NT2/D1 (cell line): ENCODE measurements at regions not wholly inside any gene's neighbourhood (a gene's known extent, or its start where the extent isn't known, plus 50 kb on each side); places are given as distances from the start of the nearest gene placed in this dataset.

Experiments used
- DNase-seq: peaks from one replicate; pipeline ENCODE4 v3.0.0-alpha.2; 2011; ENCODE audit warnings: low read depth, low spot score
- H3K27me3 ChIP-seq: 2 replicates; pipeline ENCODE4 v1.6.0; 2011; ENCODE audit warnings: mild to moderate bottlenecking; ENCODE audit not compliant: insufficient read length, insufficient read depth
- H3K36me3 ChIP-seq: 2 replicates; pipeline ENCODE4 v1.6.1; 2011; ENCODE audit warnings: mild to moderate bottlenecking, low read length, mixed read lengths; ENCODE audit not compliant: insufficient read depth, insufficient read length
- H3K4me1 ChIP-seq: 2 replicates; pipeline ENCODE4 v1.5.1; 2011; ENCODE audit not compliant: insufficient read depth, insufficient read length
- H3K4me3 ChIP-seq: 2 replicates; pipeline ENCODE4 v1.5.1; 2011; ENCODE audit warnings: low read depth; ENCODE audit not compliant: insufficient read length
- H3K9ac ChIP-seq: 2 replicates; pipeline ENCODE4 v1.6.0; 2011; ENCODE audit warnings: low read depth; ENCODE audit not compliant: insufficient read length
- H3K9me3 ChIP-seq: 2 replicates; pipeline ENCODE4 v1.5.1; 2011; ENCODE audit warnings: mild to moderate bottlenecking, low read length; ENCODE audit not compliant: insufficient read depth
- SUZ12 ChIP-seq: IDR thresholded peaks from 2 replicates; pipeline ENCODE4 v1.6.1; 2011; ENCODE audit not compliant: insufficient read length, insufficient read depth; ENCODE audit errors: extremely low read depth
- YY1 ChIP-seq: IDR thresholded peaks from 2 replicates; pipeline ENCODE4 v1.6.1; 2011; ENCODE audit not compliant: insufficient read length, insufficient read depth
- ZNF274 ChIP-seq: IDR thresholded peaks from 2 replicates; pipeline ENCODE4 v1.6.1; 2011; ENCODE audit warnings: mild to moderate bottlenecking, low read depth, low read length

DNA sequence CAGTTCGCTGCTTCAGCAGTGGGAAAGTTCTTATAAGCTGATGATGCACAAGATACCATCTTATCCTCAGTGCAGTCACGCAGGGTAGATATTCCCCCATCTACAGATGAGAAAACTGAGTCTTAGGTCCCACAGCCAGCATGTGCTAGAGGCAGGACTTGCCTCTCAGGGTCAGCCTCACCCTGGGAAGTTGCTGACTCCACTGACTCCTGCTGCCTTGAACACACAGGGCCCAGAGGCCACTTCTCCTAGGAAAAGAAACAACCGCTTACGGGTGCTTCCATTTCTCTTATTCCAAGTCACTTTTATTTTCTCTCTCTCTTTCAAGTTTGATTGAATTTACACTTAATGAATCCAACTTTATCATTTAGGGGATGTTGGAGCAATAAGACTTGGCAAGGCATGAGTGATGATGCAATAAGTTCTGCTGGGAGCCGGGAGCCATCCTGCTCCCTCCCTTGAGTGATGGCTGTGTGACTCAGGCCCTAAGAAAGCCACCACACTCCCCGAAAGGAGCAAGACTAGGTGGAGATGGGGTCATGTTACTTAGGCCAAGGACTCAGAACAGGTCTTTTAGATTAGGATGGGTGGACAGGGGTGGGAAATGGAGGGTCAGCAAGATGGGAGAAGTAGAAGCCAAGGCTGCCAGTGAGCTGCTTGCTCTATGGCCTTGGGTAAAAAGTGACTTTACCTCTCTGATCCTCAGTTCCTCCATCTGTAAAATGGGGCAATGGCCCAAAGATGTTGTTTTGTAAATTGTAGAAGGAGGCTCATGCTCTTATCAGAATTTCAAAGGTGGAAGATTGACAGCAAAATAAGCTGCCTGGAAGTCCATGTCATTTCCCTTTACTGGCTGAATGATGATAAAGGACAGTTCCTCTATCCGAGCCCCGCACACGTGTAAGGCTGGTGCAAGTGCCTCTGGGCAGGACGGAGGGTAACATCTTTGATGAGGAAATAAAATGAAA, 67.4 kb upstream of the ZNF618 start:
- Histone ChIP-seq H3K36me3 (no peaks in the 10 kb centered on the region), H3K27me3 (no peaks in the 10 kb centered on the region), H3K4me3 (no peak overlapping the region), H3K9me3 (no peaks in the 10 kb centered on the region), H3K9ac (no peak overlapping the region), H3K4me1 (no peaks in the 10 kb centered on the region)
- no peak for DNase-seq
- no peak for TF ChIP-seq SUZ12
- no peak for TF ChIP-seq YY1
- no peak for TF ChIP-seq ZNF274

GRCh38 chr9:113817171-113817570, 58.9 kb upstream of the ZNF618 start:
- Histone ChIP-seq H3K4me3 (no peak overlapping the region), H3K9me3 (no peaks in the 10 kb centered on the region), H3K4me1 (no peaks in the 10 kb centered on the region), H3K27me3 (no peaks in the 10 kb centered on the region), H3K36me3 (no peaks in the 10 kb centered on the region), H3K9ac (no peak overlapping the region)
- no peak for DNase-seq
- TF ChIP-seq ZNF274 (no peak), SUZ12 (no peak), YY1 (no peak)

GRCh38 chr9:113818391-113818790, 57.7 kb upstream of the ZNF618 start:
- no peaks in the 10 kb centered on the region for H3K4me1 ChIP-seq
- TF ChIP-seq YY1 (no peak), ZNF274 (no peak), SUZ12 (no peak)
- H3K36me3 ChIP-seq, result no peaks in the 10 kb centered on the region

DNA sequence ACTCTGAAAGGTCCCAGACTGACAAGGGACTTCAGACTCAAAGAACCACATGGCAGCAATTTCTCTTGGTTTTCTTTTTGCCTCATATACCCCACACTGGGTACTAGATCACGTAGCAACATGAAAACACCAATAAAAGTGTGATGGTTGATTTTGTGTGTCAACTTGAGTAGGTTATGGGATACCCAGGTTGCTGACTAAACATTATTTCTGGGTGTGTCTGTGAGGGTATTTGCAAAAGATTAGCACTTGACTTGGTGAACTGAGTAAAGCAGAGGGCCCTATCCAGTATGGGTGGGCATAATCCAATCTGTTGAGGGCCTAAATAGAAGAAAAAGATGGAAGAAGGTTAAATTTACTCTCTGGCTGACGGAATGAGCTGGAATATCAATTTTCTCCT, 53.8 kb upstream of the ZNF618 start:
- H3K9me3 ChIP-seq, result no peaks in the 10 kb centered on the region
- H3K36me3 ChIP-seq, result no peaks in the 10 kb centered on the region
- no peak for DNase-seq
- H3K4me1 ChIP-seq, result no peaks in the 10 kb centered on the region
- H3K27me3 ChIP-seq, result no peaks in the 10 kb centered on the region
- TF ChIP-seq ZNF274 (no peak), YY1 (no peak), SUZ12 (no peak)
- H3K9ac ChIP-seq, result no peak overlapping the region
- H3K4me3 ChIP-seq, result no peak overlapping the region

More at GRCh38 chr9:113818391-113818790, 57.7 kb upstream of the ZNF618 start:
- Histone ChIP-seq H3K4me3 (no peak overlapping the region), H3K27me3 (no peaks in the 10 kb centered on the region), H3K9ac (no peak overlapping the region), H3K9me3 (no peaks in the 10 kb centered on the region)
- DNase-seq, result no peak

- no peaks in the 10 kb centered on the region for H3K9me3 ChIP-seq
- no peaks in the 10 kb centered on the region for H3K36me3 ChIP-seq
- no peak for DNase-seq
- H3K9ac ChIP-seq, result no peak overlapping the region
- no peak for TF ChIP-seq ZNF274
- no peak for TF ChIP-seq SUZ12
- no peak for TF ChIP-seq YY1
- no peak overlapping the region for H3K4me3 ChIP-seq
- no peaks in the 10 kb centered on the region for H3K27me3 ChIP-seq
- H3K4me1 ChIP-seq, result no peaks in the 10 kb centered on the region
Observed at GRCh38 chr9:113823421-113823820, 52.7 kb upstream of the ZNF618 start.
